SK-N-SH (cell line): ENCODE measurements at regions not wholly inside any gene's neighbourhood (a gene's known extent, or its start where the extent isn't known, plus 50 kb on each side); places are given as distances from the start of the nearest gene placed in this dataset.

Experiments used
- CTCF ChIA-PET: fragments of 300-600, 350-600 bp; formaldehyde crosslinking; extraction: SDS; loops from one replicate; lab custom pipeline; 2021; lab: Yijun Ruan, JAX
- POLR2A ChIA-PET: fragments of 350-600 bp; sonication (Branson Sonifier 250); formaldehyde crosslinking; extraction: SDS; loops from one replicate; lab custom pipeline; 2020; ENCODE audit warnings: antibody characterized with exemption, inconsistent platforms; lab: Yijun Ruan, JAX
- DNase-seq: peaks from one replicate; pipeline ENCODE4 v3.0.0; 2012
- H2AFZ ChIP-seq: fragments of 200-600 bp; sonication (generic); 2 replicates; pipeline ENCODE4 v1.8.1; 2016; ENCODE audit warnings: antibody characterized with exemption, mild to moderate bottlenecking, low read depth
- H3F3A ChIP-seq: fragments of 200-600 bp; sonication (generic); replicated peaks from 2 replicates; pipeline ENCODE3; 2016; ENCODE audit warnings: antibody characterized with exemption, mild to moderate bottlenecking; ENCODE audit not compliant: insufficient read depth
- H3K27ac ChIP-seq, 2 experiments: fragments of 200-500 bp in 1 of 2; fragments of 200-600 bp in 1 of 2; sonication (Bioruptor generic) in 1 of 2; sonication (generic), shearing (Covaris generic) in 1 of 2; 2 replicates each; pipeline versions ENCODE4 v1.5.1 to v1.6.1; 2014 to 2016; ENCODE audit warnings: low read depth in 2 of 2, inconsistent platforms in 1 of 2, low read length in 1 of 2, mild to moderate bottlenecking in 1 of 2, mixed read lengths in 1 of 2
- H3K27me3 ChIP-seq: fragments of 200-600 bp; sonication (generic), shearing (Covaris generic); 2 replicates; pipeline ENCODE4 v1.6.1; 2016; ENCODE audit warnings: mixed run types; ENCODE audit not compliant: insufficient read depth
- H3K36me3 ChIP-seq, 2 experiments: fragments of 200-500 bp in 1 of 2; fragments of 200-600 bp in 1 of 2; sonication (Bioruptor generic) in 1 of 2; sonication (generic) in 1 of 2; replicated peaks in 1 of 2; 2 replicates each; pipeline versions ENCODE3 to v1.5.1; 2014 to 2016; ENCODE audit warnings: low read length in 1 of 2, mild to moderate bottlenecking in 1 of 2; ENCODE audit not compliant: insufficient read depth in 2 of 2, control insufficient read depth in 1 of 2
- H3K4me1 ChIP-seq, 2 experiments: fragments of 200-500 bp in 1 of 2; fragments of 200-600 bp in 1 of 2; sonication (Bioruptor generic) in 1 of 2; sonication (generic), shearing (Covaris generic) in 1 of 2; 2 replicates each; pipeline versions ENCODE4 v1.5.1 to v1.6.1; 2014 to 2016; ENCODE audit warnings: low read depth in 1 of 2, low read length in 1 of 2, mixed run types in 1 of 2; ENCODE audit not compliant: insufficient read depth in 2 of 2, control insufficient read depth in 1 of 2
- H3K4me2 ChIP-seq: fragments of 200-600 bp; sonication (generic), shearing (Covaris generic); 2 replicates; pipeline ENCODE4 v1.6.1; 2017; ENCODE audit warnings: mixed run types
- H3K4me3 ChIP-seq, 2 experiments: fragments of 200-500 bp in 1 of 2; fragments of 200-600 bp in 1 of 2; sonication (Bioruptor generic) in 1 of 2; sonication (generic), shearing (Covaris generic) in 1 of 2; 2 replicates each; pipeline versions ENCODE4 v1.5.1 to v1.8.1; 2014 to 2016; ENCODE audit warnings: low read depth in 2 of 2, inconsistent platforms in 1 of 2, low read length in 1 of 2, mild to moderate bottlenecking in 1 of 2, mixed read lengths in 1 of 2, moderate library complexity in 1 of 2
- H3K79me2 ChIP-seq: fragments of 200-600 bp; sonication (generic); 2 replicates; pipeline ENCODE4 v1.8.1; 2017; ENCODE audit warnings: mild to moderate bottlenecking; ENCODE audit not compliant: insufficient read depth
- H3K9ac ChIP-seq: fragments of 200-600 bp; sonication (generic); 2 replicates; pipeline ENCODE4 v1.6.1; 2017; ENCODE audit warnings: mixed run types
- H3K9me2 ChIP-seq: fragments of 200-600 bp; sonication (generic); 2 replicates; pipeline ENCODE4 v1.6.1; 2017; ENCODE audit warnings: mixed run types
- H3K9me3 ChIP-seq: fragments of 200-600 bp; sonication (generic); 2 replicates; pipeline ENCODE4 v1.6.1; 2017; ENCODE audit warnings: mixed run types, mild to moderate bottlenecking, moderate library complexity
- H4K20me1 ChIP-seq: fragments of 200-600 bp; sonication (generic); 2 replicates; pipeline ENCODE4 v1.6.1; 2017; ENCODE audit warnings: mild to moderate bottlenecking, mixed run types; ENCODE audit not compliant: insufficient read depth
- CHD2 ChIP-seq: fragments of 150-350 bp; IDR thresholded peaks from 2 replicates; pipeline ENCODE4 v1.6.1; 2018; ENCODE audit warnings: low read length; ENCODE audit not compliant: partially characterized antibody
- ELF1 ChIP-seq: IDR thresholded peaks from 2 replicates; pipeline ENCODE4 v1.4.0; 2012
- EZH2phosphoT487 ChIP-seq: fragments of 200-600 bp; sonication (generic); IDR thresholded peaks from 2 replicates; pipeline ENCODE4 v1.6.1; 2017; ENCODE audit warnings: low read depth, mixed run types, mild to moderate bottlenecking, antibody characterized with exemption, moderate library complexity, borderline replicate concordance
- FOXJ3 ChIP-seq: sonication (generic); formaldehyde crosslinking; IDR thresholded peaks from 2 replicates; pipeline ENCODE4 v1.5.1; 2020; ENCODE audit warnings: mild to moderate bottlenecking, missing genetic modification reagents
- JUND ChIP-seq: IDR thresholded peaks from 2 replicates; pipeline ENCODE4 v1.4.0; 2012
- MEF2A ChIP-seq: IDR thresholded peaks from 2 replicates; pipeline ENCODE4 v1.4.0; 2012; ENCODE audit warnings: low read depth, borderline replicate concordance
- MXI1 ChIP-seq: IDR thresholded peaks from 2 replicates; pipeline ENCODE4 v1.6.1; 2012; ENCODE audit warnings: mild to moderate bottlenecking, low read depth, low read length, improper control_type of control experiment
- NFIC ChIP-seq: IDR thresholded peaks from 2 replicates; pipeline ENCODE4 v1.4.0; 2012; ENCODE audit warnings: borderline replicate concordance
- POLR2AphosphoS5 ChIP-seq: IDR thresholded peaks from 2 replicates; pipeline ENCODE4 v1.6.1; 2012; ENCODE audit warnings: low read depth, low read length
- RCOR1 ChIP-seq: fragments of 150-350 bp; IDR thresholded peaks from 2 replicates; pipeline ENCODE4 v1.6.1; 2017; ENCODE audit warnings: antibody characterized with exemption, low read length
- RXRA ChIP-seq: IDR thresholded peaks from 2 replicates; pipeline ENCODE4 v1.4.0; 2012; ENCODE audit warnings: low read depth, mild to moderate bottlenecking, borderline replicate concordance
- SIN3A ChIP-seq: IDR thresholded peaks from 2 replicates; pipeline ENCODE4 v1.6.1; 2012; ENCODE audit warnings: low read depth, mild to moderate bottlenecking, low read length, moderate library complexity, borderline replicate concordance
- SMC3 ChIP-seq: IDR thresholded peaks from 2 replicates; pipeline ENCODE4 v1.6.1; 2012; ENCODE audit warnings: low read depth, low read length, improper control_type of control experiment
- TCF12 ChIP-seq: IDR thresholded peaks from 2 replicates; pipeline ENCODE4 v1.4.0; 2012
- TEAD4 ChIP-seq: IDR thresholded peaks from 2 replicates; pipeline ENCODE4 v1.4.0; 2012; ENCODE audit warnings: mild to moderate bottlenecking, borderline replicate concordance; ENCODE audit not compliant: insufficient read depth
- WGBS: methylation state at CpG from one replicate; pipeline ENCODE4 v1.1.6; 2017; ENCODE audit warnings: low lambda C conversion rate; 5-methylcytosine and 5-hydroxymethylcytosine counted together
- TF ChIP-seq, protein P1 (sequence below): IDR thresholded peaks from 2 replicates; pipeline ENCODE4 v1.4.0; 2012; ENCODE audit warnings: low read depth, borderline replicate concordance
- TF ChIP-seq, protein P2 (sequence below): fragments of 150-350 bp; IDR thresholded peaks from 2 replicates; pipeline ENCODE4 v1.6.1; 2017; ENCODE audit warnings: antibody characterized with exemption, low read length, low read depth, borderline replicate concordance
- TF ChIP-seq, protein P3 (sequence below): IDR thresholded peaks from 2 replicates; pipeline ENCODE4 v1.4.0; 2012; ENCODE audit warnings: low read depth
- TF ChIP-seq, protein P4 (sequence below): fragments of 150-350 bp; IDR thresholded peaks from 2 replicates; pipeline ENCODE4 v1.6.1; 2016; ENCODE audit warnings: mild to moderate bottlenecking, low read depth, low read length
- TF ChIP-seq, protein P5 (sequence below): IDR thresholded peaks from 2 replicates; pipeline ENCODE4 v1.6.1; 2012; ENCODE audit warnings: mild to moderate bottlenecking, low read depth, low read length, moderate library complexity

DNA sequence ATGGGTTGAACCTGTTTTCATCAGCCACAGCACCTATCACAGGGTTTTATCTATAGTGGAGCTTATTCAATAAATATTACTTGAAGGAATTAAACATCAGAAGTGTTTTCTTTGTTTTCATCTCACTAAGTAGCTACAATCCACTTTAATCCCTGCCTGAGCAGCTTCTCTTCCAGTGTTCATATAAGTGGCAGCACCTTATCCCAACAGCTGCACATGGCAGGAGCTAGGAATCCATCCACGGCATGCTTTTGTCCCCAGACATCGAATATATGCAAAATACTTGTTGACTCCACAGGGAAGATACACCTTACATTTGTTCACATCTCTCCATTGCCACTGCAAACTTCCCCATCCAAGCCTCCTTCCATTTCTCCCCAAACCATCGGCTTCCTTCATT lies 549.8 kb upstream of the FAM241A start (continued):
- no peak for TF ChIP-seq SIN3A
- TF ChIP-seq MEF2A = no peak
- no peak for TF ChIP-seq EZH2phosphoT487
- TF ChIP-seq RXRA = no peak
- TF ChIP-seq TCF12 = no peak
- no peak for TF ChIP-seq NFIC

DNA sequence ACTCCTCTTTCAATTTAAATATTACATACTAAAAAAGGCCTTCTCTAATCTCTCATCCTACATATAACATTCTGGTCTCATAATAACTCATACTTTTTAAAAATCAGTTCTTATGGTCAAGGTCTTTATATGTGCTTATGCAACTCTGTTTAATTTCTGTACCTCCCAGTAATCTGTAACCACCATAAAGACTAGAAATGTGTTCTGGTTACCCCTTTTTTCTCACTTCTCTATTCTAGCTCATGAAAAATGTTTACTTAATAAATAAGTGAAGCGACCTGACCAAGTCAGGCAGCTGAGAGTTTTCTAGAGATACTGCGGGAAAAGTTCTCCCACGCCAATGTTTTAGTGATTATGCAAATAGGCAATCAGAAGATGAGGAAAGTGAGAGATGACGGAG lies 548.8 kb upstream of the FAM241A start:
- TF ChIP-seq, protein P1, sequence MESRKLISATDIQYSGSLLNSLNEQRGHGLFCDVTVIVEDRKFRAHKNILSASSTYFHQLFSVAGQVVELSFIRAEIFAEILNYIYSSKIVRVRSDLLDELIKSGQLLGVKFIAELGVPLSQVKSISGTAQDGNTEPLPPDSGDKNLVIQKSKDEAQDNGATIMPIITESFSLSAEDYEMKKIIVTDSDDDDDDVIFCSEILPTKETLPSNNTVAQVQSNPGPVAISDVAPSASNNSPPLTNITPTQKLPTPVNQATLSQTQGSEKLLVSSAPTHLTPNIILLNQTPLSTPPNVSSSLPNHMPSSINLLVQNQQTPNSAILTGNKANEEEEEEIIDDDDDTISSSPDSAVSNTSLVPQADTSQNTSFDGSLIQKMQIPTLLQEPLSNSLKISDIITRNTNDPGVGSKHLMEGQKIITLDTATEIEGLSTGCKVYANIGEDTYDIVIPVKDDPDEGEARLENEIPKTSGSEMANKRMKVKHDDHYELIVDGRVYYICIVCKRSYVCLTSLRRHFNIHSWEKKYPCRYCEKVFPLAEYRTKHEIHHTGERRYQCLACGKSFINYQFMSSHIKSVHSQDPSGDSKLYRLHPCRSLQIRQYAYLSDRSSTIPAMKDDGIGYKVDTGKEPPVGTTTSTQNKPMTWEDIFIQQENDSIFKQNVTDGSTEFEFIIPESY = no peak
- TF ChIP-seq TEAD4 = no peak
- TF ChIP-seq SMC3 = no peak
- TF ChIP-seq MEF2A = no peak
- no peak for TF ChIP-seq ELF1
- TF ChIP-seq POLR2AphosphoS5 = no peak
- no peak for TF ChIP-seq MXI1
- TF ChIP-seq RCOR1 = no peak
- no peak for TF ChIP-seq FOXJ3 (CRISPR knock-in tag)
- TF ChIP-seq, protein P2, sequence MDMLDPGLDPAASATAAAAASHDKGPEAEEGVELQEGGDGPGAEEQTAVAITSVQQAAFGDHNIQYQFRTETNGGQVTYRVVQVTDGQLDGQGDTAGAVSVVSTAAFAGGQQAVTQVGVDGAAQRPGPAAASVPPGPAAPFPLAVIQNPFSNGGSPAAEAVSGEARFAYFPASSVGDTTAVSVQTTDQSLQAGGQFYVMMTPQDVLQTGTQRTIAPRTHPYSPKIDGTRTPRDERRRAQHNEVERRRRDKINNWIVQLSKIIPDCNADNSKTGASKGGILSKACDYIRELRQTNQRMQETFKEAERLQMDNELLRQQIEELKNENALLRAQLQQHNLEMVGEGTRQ = no peak
- TF ChIP-seq, protein P3, sequence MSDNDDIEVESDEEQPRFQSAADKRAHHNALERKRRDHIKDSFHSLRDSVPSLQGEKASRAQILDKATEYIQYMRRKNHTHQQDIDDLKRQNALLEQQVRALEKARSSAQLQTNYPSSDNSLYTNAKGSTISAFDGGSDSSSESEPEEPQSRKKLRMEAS = no peak
- TF ChIP-seq CHD2 = no peak
- TF ChIP-seq, protein P4, sequence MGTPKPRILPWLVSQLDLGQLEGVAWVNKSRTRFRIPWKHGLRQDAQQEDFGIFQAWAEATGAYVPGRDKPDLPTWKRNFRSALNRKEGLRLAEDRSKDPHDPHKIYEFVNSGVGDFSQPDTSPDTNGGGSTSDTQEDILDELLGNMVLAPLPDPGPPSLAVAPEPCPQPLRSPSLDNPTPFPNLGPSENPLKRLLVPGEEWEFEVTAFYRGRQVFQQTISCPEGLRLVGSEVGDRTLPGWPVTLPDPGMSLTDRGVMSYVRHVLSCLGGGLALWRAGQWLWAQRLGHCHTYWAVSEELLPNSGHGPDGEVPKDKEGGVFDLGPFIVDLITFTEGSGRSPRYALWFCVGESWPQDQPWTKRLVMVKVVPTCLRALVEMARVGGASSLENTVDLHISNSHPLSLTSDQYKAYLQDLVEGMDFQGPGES = no peak
- TF ChIP-seq, protein P5, sequence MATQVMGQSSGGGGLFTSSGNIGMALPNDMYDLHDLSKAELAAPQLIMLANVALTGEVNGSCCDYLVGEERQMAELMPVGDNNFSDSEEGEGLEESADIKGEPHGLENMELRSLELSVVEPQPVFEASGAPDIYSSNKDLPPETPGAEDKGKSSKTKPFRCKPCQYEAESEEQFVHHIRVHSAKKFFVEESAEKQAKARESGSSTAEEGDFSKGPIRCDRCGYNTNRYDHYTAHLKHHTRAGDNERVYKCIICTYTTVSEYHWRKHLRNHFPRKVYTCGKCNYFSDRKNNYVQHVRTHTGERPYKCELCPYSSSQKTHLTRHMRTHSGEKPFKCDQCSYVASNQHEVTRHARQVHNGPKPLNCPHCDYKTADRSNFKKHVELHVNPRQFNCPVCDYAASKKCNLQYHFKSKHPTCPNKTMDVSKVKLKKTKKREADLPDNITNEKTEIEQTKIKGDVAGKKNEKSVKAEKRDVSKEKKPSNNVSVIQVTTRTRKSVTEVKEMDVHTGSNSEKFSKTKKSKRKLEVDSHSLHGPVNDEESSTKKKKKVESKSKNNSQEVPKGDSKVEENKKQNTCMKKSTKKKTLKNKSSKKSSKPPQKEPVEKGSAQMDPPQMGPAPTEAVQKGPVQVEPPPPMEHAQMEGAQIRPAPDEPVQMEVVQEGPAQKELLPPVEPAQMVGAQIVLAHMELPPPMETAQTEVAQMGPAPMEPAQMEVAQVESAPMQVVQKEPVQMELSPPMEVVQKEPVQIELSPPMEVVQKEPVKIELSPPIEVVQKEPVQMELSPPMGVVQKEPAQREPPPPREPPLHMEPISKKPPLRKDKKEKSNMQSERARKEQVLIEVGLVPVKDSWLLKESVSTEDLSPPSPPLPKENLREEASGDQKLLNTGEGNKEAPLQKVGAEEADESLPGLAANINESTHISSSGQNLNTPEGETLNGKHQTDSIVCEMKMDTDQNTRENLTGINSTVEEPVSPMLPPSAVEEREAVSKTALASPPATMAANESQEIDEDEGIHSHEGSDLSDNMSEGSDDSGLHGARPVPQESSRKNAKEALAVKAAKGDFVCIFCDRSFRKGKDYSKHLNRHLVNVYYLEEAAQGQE = no peak
- no peak for TF ChIP-seq SIN3A
- TF ChIP-seq JUND = no peak
- Histone ChIP-seq H3K27me3 (no peaks in the 10 kb centered on the region; the same call in 1 of the 2 replicates), H3K4me2 (no peak overlapping the region), H3K4me3 (no peak overlapping the region), H4K20me1 (no peaks in the 10 kb centered on the region), H3K9me2 (no peaks in the 10 kb centered on the region), H3K36me3 (no peaks in the 10 kb centered on the region), H2AFZ (no peak overlapping the region), H3K79me2 (no peaks in the 10 kb centered on the region), H3K27ac (no peak overlapping the region), H3K9me3 (no peaks in the 10 kb centered on the region), H3K9ac (no peak overlapping the region), H3K4me1 (no peaks in the 10 kb centered on the region), H3F3A (no peaks in the 10 kb centered on the region)
- DNase-seq = no peak
- 10% methylated on average over 4 of the region's 4 CpGs for WGBS
- CTCF ChIA-PET = no interaction called here
- POLR2A ChIA-PET = no interaction called here
